Ovary (tissue), 7 donors: ENCODE measurements at regions not wholly inside any gene's neighbourhood (a gene's known extent, or its start where the extent isn't known, plus 50 kb on each side); places are given as distances from the start of the nearest gene placed in this dataset.

Source experiments
- DNase-seq, 5 donors: peaks; one replicate each; pipeline ENCODE4 v3.0.0-alpha.2; 2019 to 2020
- H3K27ac ChIP-seq, 2 donors: fragments of 200-600 bp; one replicate each; pipeline versions ENCODE4 v1.5.1 to v1.8.0; 2019 to 2022
- H3K27me3 ChIP-seq: fragments of 200-600 bp; one replicate; pipeline ENCODE4 v1.8.0; 2022
- H3K36me3 ChIP-seq: fragments of 200-600 bp; sonication (generic); one replicate; pipeline ENCODE4 v1.5.1; 2019
- H3K4me1 ChIP-seq: one replicate; pipeline ENCODE4 v1.8.1; 2013; ENCODE audit warnings: mild to moderate bottlenecking, moderate library complexity; ENCODE audit not compliant: insufficient read depth
- H3K4me3 ChIP-seq: fragments of 200-600 bp; sonication (generic); one replicate; pipeline ENCODE4 v1.5.1; 2017
- H3K9me3 ChIP-seq, 2 donors: fragments of 200-600 bp in 1 of 2; sonication (generic) in 1 of 2; one replicate each; pipeline versions ENCODE4 v1.5.1 to v1.8.1; 2013 to 2019; ENCODE audit warnings: mild to moderate bottlenecking in 1 of 2, moderate library complexity in 1 of 2
- CTCF ChIP-seq, 3 donors: fragments of 450-650 bp in 2 of 3; fragments of 200-600 bp in 1 of 3; IDR thresholded peaks; one replicate each; pipeline versions ENCODE4 v1.5.1 to v1.8.0; 2016 to 2022; ENCODE audit warnings: antibody characterized with exemption in 3 of 3, mild to moderate bottlenecking in 1 of 3
- EP300 ChIP-seq: sonication (generic); formaldehyde crosslinking; IDR thresholded peaks from one replicate; pipeline ENCODE4 v1.6.1; 2017; ENCODE audit warnings: antibody characterized with exemption
- POLR2A ChIP-seq: fragments of 450-650 bp; IDR thresholded peaks from one replicate; pipeline ENCODE4 v1.6.1; 2017; ENCODE audit warnings: antibody characterized with exemption, mild to moderate bottlenecking, moderate library complexity
- WGBS, 3 donors: extraction: QIAGEN DNeasy Blood & Tissue Kit in 1 of 3; methylation state at CpG; one replicate each; pipeline versions ENCODE4 v1.1.5 to v1.1.7; 2013 to 2017; 5-methylcytosine and 5-hydroxymethylcytosine counted together
- intact Hi-C, 4 donors: fragments of 100-400 bp; cut with DNase I; formaldehyde crosslinking; loops; one replicate each; pipeline versions ENCODE4 v1.11.0 to v1.15.1; 2022 to 2023
- donor health status: DM: no; HTN: no; CAD: no; lungs with moderate emphysema.
- donor health status: DM: no; HTN: no; CAD: no.
- donor health status: Bipolar disorder and iron deficiency.
- donor health status: DM: no; HTN: no; CAD: no.
- donor health status: DM: yes; HTN: yes; CAD: no.

GRCh38 chr9:129463477-129463876 is 157.4 kb downstream of the C9orf50 start:
- 92 to 95% (median 95%) methylated on average over 10 of the region's 10 CpGs for WGBS, 3 donors
- H3K27me3 ChIP-seq = no peaks in the 10 kb centered on the region
- no peaks in the 10 kb centered on the region for H3K36me3 ChIP-seq
- no peak for DNase-seq
- no peaks in the 10 kb centered on the region for H3K9me3 ChIP-seq
- TF ChIP-seq POLR2A = no peak
- no peak for TF ChIP-seq CTCF (IDR thresholded peaks at IDR 0.05)
- TF ChIP-seq EP300 = no peak
- no peak overlapping the region for H3K27ac ChIP-seq
- H3K4me1 ChIP-seq = peaks cover 27% of the 10 kb centered on the region
- no peak overlapping the region for H3K4me3 ChIP-seq
- intact Hi-C loops = no loop called here

- Histone ChIP-seq H3K27ac (peak overlapping the region in 1 of 2 donors; percentile 99), H3K4me3 (no peak overlapping the region), H3K9me3 (no peaks in the 10 kb centered on the region), H3K27me3 (no peaks in the 10 kb centered on the region), H3K36me3 (no peaks in the 10 kb centered on the region), H3K4me1 (peaks cover 29% of the 10 kb centered on the region)
- intact Hi-C loops = no loop called here
- TF ChIP-seq CTCF (IDR thresholded peaks at IDR 0.05) (no peak), POLR2A (no peak), EP300 (no peak)
- WGBS, 3 donors = 94 to 95% (median 95%) methylated on average over 15 of the region's 15 CpGs
- DNase-seq = no peak
Observed at GRCh38 chr9:129462360-129462759, 158.5 kb downstream of the C9orf50 start.

GRCh38 chr9:129460323-129461261 is 160.3 kb downstream of the C9orf50 start:
- DNase-seq = peak; percentile 97 to 99 (median 99)
- H3K27me3 ChIP-seq = no peaks in the 10 kb centered on the region
- intact Hi-C loops = loop anchor here in 1 of 4 donors (1.0 kb wide), 1 partner anchor 22 kb away; no protein-coding TSS in a partner anchor
- 1 to 2% (median 1%) methylated on average over 34 to 50 of the region's 51 CpGs for WGBS, 3 donors
- H3K27ac ChIP-seq = peak overlapping the region; percentile 87 to 99
- H3K9me3 ChIP-seq = no peaks in the 10 kb centered on the region
- H3K4me1 ChIP-seq = peaks cover 29% of the 10 kb centered on the region
- TF ChIP-seq EP300 (no peak), POLR2A (peak; percentile 89), CTCF (IDR thresholded peaks at IDR 0.05) (peak in 2 of 3 donors; percentile 30 to 32)
- peak overlapping the region; percentile 46 for H3K4me3 ChIP-seq
- no peaks in the 10 kb centered on the region for H3K36me3 ChIP-seq

- Histone ChIP-seq H3K27ac (peak overlapping the region; percentile 78 to 87), H3K9me3 (no peaks in the 10 kb centered on the region), H3K36me3 (no peaks in the 10 kb centered on the region), H3K4me1 (peaks cover 20% of the 10 kb centered on the region), H3K4me3 (no peak overlapping the region), H3K27me3 (no peaks in the 10 kb centered on the region)
- DNase-seq = no peak
- intact Hi-C loops = loop anchor here in 1 of 4 donors (1.0 kb wide), 1 partner anchor 23 kb away; no protein-coding TSS in a partner anchor
- 28 to 30% (median 28%) methylated on average over 24 to 29 of the region's 29 CpGs for WGBS, 3 donors
- TF ChIP-seq POLR2A = no peak
- TF ChIP-seq EP300 = no peak
- no peak for TF ChIP-seq CTCF (IDR thresholded peaks at IDR 0.05)
Observed at GRCh38 chr9:129459547-129460322, 161.2 kb downstream of the C9orf50 start.
